C4-2B (cell line): ENCODE measurements at regions not wholly inside any gene's neighbourhood (a gene's known extent, or its start where the extent isn't known, plus 50 kb on each side); places are given as distances from the start of the nearest gene placed in this dataset.

Experiments
- H3K27ac ChIP-seq: fragments of 450-650 bp; 2 replicates; pipeline ENCODE4 v1.5.1; 2017
- CTCF ChIP-seq: fragments of 450-650 bp; conservative IDR thresholded peaks from 2 replicates; pipeline ENCODE4 v1.5.1; 2017; ENCODE audit warnings: mild to moderate bottlenecking
- ZFX ChIP-seq: fragments of 450-650 bp; IDR thresholded peaks from 2 replicates; pipeline ENCODE4 v1.6.1; 2017

- no peak overlapping the region for H3K27ac ChIP-seq
- TF ChIP-seq CTCF = no peak
- no peak for TF ChIP-seq ZFX
These were observed 635.1 kb downstream of the PTPRC start for GRCh38 chr1:199273837-199274379.

GRCh38 chr1:199279067-199279466 lies 640.2 kb downstream of the PTPRC start:
- no peak for TF ChIP-seq CTCF
- no peak for TF ChIP-seq ZFX
- no peak overlapping the region for H3K27ac ChIP-seq

- no peak overlapping the region for H3K27ac ChIP-seq
- TF ChIP-seq ZFX (no peak), CTCF (no peak)
These were observed 641.2 kb downstream of the PTPRC start for GRCh38 chr1:199279872-199280645.

- no peak overlapping the region for H3K27ac ChIP-seq
- TF ChIP-seq CTCF (no peak), ZFX (no peak)
These were observed 644.0 kb downstream of the PTPRC start for GRCh38 chr1:199282751-199283305.

- H3K27ac ChIP-seq = no peak overlapping the region
- TF ChIP-seq ZFX (no peak), CTCF (no peak)
These were observed 645.0 kb downstream of the PTPRC start for GRCh38 chr1:199283794-199284193.

GRCh38 chr1:199287206-199287605 lies 648.4 kb downstream of the PTPRC start:
- H3K27ac ChIP-seq = no peak overlapping the region
- no peak for TF ChIP-seq ZFX
- TF ChIP-seq CTCF = no peak

GRCh38 chr1:199287647-199288046 lies 648.8 kb downstream of the PTPRC start:
- TF ChIP-seq CTCF = no peak
- TF ChIP-seq ZFX = no peak
- H3K27ac ChIP-seq = no peak overlapping the region
